H1 (cell line): ENCODE measurements at regions not wholly inside any gene's neighbourhood (a gene's known extent, or its start where the extent isn't known, plus 50 kb on each side); places are given as distances from the start of the nearest gene placed in this dataset.

Experiments used
- CHD2 ChIP-seq: IDR thresholded peaks from 2 replicates; pipeline ENCODE4 v1.6.1; 2012; ENCODE audit warnings: low read length, improper control_type of control experiment
- CREB1 ChIP-seq: IDR thresholded peaks from 2 replicates; pipeline ENCODE4 v1.6.1; 2012; ENCODE audit warnings: inconsistent platforms
- CTBP2 ChIP-seq: IDR thresholded peaks from 2 replicates; pipeline ENCODE4 v1.7.0; 2011; ENCODE audit warnings: borderline replicate concordance, mild to moderate bottlenecking, moderate library complexity, mixed read lengths, low read length; ENCODE audit not compliant: insufficient read depth, insufficient read length
- HDAC2 ChIP-seq, 2 experiments: fragments of 300-600 bp in 1 of 2; sonication (generic) in 1 of 2; IDR thresholded peaks; 2 replicates each; pipeline ENCODE4 v1.6.1; 2011 to 2012; ENCODE audit warnings: low read depth in 2 of 2, low read length in 2 of 2, mild to moderate bottlenecking in 2 of 2, moderate library complexity in 2 of 2, borderline replicate concordance in 1 of 2, inconsistent platforms in 1 of 2
- KDM4A ChIP-seq: IDR thresholded peaks from one replicate; pipeline ENCODE4 v1.7.1; 2012; ENCODE audit warnings: low read depth, mild to moderate bottlenecking, moderate library complexity, low read length, inconsistent platforms; ENCODE audit not compliant: severe bottlenecking
- SAP30 ChIP-seq: fragments of 300-600 bp; sonication (generic); IDR thresholded peaks from 2 replicates; pipeline ENCODE4 v1.7.1; 2012; ENCODE audit warnings: low read length, moderate library complexity, mild to moderate bottlenecking, inconsistent platforms; ENCODE audit not compliant: insufficient read depth, insufficient replicate concordance
- SUZ12 ChIP-seq: fragments of 200-600 bp; sonication (generic); IDR thresholded peaks from 2 replicates; pipeline ENCODE4 v1.6.1; 2012; ENCODE audit warnings: mild to moderate bottlenecking, inconsistent platforms, low read length, moderate library complexity, mixed read lengths
- TF ChIP-seq, protein P1 (sequence below): IDR thresholded peaks from 2 replicates; pipeline ENCODE4 v1.6.1; 2012; ENCODE audit warnings: low read length, inconsistent platforms

DNA sequence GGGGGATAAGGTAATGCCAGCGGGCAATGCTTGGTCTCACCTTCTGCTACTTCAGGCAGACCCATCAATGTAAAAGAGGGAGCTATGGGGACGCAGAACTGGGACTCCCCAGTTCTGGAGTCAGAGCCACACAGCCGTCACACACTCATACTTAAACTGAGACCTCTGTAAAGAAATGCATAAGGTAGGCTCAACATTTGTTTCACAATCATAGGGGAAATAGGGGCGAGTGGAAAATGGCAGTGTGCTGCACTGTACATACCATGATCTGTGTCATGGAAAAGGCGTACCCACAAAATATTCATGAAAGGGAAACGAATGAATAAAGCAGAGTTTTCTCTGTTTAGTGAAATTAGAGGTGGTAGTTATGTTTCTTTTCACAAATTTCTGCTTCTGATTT is 318.0 kb upstream of the NPVF start (continued):
- TF ChIP-seq, protein P1, sequence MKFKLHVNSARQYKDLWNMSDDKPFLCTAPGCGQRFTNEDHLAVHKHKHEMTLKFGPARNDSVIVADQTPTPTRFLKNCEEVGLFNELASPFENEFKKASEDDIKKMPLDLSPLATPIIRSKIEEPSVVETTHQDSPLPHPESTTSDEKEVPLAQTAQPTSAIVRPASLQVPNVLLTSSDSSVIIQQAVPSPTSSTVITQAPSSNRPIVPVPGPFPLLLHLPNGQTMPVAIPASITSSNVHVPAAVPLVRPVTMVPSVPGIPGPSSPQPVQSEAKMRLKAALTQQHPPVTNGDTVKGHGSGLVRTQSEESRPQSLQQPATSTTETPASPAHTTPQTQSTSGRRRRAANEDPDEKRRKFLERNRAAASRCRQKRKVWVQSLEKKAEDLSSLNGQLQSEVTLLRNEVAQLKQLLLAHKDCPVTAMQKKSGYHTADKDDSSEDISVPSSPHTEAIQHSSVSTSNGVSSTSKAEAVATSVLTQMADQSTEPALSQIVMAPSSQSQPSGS = no peak
- TF ChIP-seq CHD2 = no peak
- TF ChIP-seq SUZ12 = no peak
- TF ChIP-seq KDM4A = no peak
- TF ChIP-seq CTBP2 = no peak
- no peak for TF ChIP-seq HDAC2 (IDR thresholded peaks at IDR 0.05; ENCODE audit: borderline replicate concordance in 1 of 2, low read depth in 2 of 2, low read length in 2 of 2)
- TF ChIP-seq SAP30 = no peak
- TF ChIP-seq CREB1 = no peak
